Tibial nerve (tissue), 3 donors: ENCODE measurements at regions not wholly inside any gene's neighbourhood (a gene's known extent, or its start where the extent isn't known, plus 50 kb on each side); places are given as distances from the start of the nearest gene placed in this dataset.

Experiments used
- CTCF ChIP-seq, 5 experiments: fragments of 200-600 bp in 3 of 5; fragments of 450-650 bp in 2 of 5; sonication (generic) in 3 of 5; IDR thresholded peaks; one replicate each; pipeline ENCODE4 v1.5.1; 2016 to 2019; ENCODE audit warnings: antibody characterized with exemption in 5 of 5, mild to moderate bottlenecking in 3 of 5, moderate library complexity in 2 of 5
- POLR2A ChIP-seq, 2 donors: fragments of 450-650 bp; IDR thresholded peaks; one replicate each; pipeline ENCODE4 v1.6.1; 2017; ENCODE audit warnings: antibody characterized with exemption in 2 of 2, mild to moderate bottlenecking in 2 of 2, moderate library complexity in 2 of 2

GRCh38 chr15:95887666-95888390 lies 442.7 kb upstream of the NR2F2 start:
- TF ChIP-seq CTCF (IDR thresholded peaks at IDR 0.05) (no peak), POLR2A (IDR thresholded peaks at IDR 0.05) (no peak)
